ENCODE measurements at regions not wholly inside any gene's neighbourhood (a gene's known extent, or its start where the extent isn't known, plus 50 kb on each side); places are given as distances from the start of the nearest gene placed in this dataset.

DNA sequence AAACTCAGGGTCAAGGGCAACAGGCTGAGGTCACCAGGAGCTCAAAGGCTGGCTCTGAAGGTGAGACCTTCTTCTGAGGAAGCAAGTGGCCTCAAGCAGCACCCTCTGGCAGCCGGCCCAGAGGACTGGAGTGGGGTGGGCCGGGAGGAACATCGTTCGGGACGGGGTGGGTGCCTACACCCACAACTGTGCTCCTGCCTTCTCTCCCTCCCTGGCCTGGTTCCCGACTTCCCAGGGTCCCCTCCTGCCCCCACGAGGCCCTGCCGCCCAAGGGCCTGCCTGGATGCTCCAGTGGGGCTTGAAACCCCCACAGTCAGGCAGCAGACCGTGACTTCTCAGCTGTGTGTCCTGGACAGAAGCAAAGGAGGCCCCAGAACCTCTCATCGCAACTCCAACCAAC, 195.7 kb downstream of the IGLL1 start:
- Histone ChIP-seq H3K4me2 (replicated peaks; ENCODE audit: extremely low read depth, low read length, poor library complexity, severe bottlenecking) (no peak overlapping the region), H3K4me1 (ENCODE audit: control insufficient read depth in 1 of 2, insufficient read depth in 2 of 2, low read length in 2 of 2) (peaks cover 7% of the 10 kb centered on the region in 2 donors), H3K79me2 (ENCODE audit: insufficient read depth, low read length) (no peaks in the 10 kb centered on the region), H3K9ac (ENCODE audit: insufficient read depth, low read length, poor library complexity, severe bottlenecking) (no peak overlapping the region), H2AFZ (ENCODE audit: insufficient read depth, low read depth, low read length, poor library complexity, severe bottlenecking) (peak overlapping the region; percentile 41), H3K36me3 (replicated peaks in 1 of 2; ENCODE audit: control insufficient read depth in 1 of 2, insufficient read depth in 2 of 2, low read length in 2 of 2) (no peaks in the 10 kb centered on the region), H3K27me3 (ENCODE audit: control insufficient read depth in 2 of 2, insufficient read depth in 2 of 2, low read length in 2 of 2) (no peaks in the 10 kb centered on the region), H3K9me3 (replicated peaks in 1 of 2; ENCODE audit: control insufficient read depth in 1 of 2, insufficient read depth in 1 of 2, low read length in 2 of 2) (no peaks in the 10 kb centered on the region), H3K27ac (ENCODE audit: low read depth in 1 of 2, low read length in 2 of 2) (no peak overlapping the region), H4K20me1 (ENCODE audit: insufficient read depth, low read length) (no peaks in the 10 kb centered on the region), H3K4me3 (replicated peaks in 1 of 3; ENCODE audit: low read depth in 2 of 3, low read length in 3 of 3) (no peak overlapping the region)
- intact Hi-C loops (cut with micrococcal nuclease), result loop anchor here in 1 of 2 donors (10.0 kb wide), 1 partner anchor 210 kb away; no protein-coding TSS in a partner anchor
- H3K27me3 Mint-ChIP-seq (ENCODE audit: low read depth in 3 of 3), result peaks cover 0 to 6% (median 2%) of the 10 kb centered on the region in 3 donors
- DNase-seq, result no peak
- H3K4me1 Mint-ChIP-seq, result peaks cover 8% of the 10 kb centered on the region
- H3K36me3 Mint-ChIP-seq, result no peaks in the 10 kb centered on the region
- no peak overlapping the region for H3K27ac Mint-ChIP-seq
- peaks cover 0 to 6% (median 0%) of the 10 kb centered on the region in 7 donors for H3K9me3 Mint-ChIP-seq
- no peak overlapping the region for H3K4me3 Mint-ChIP-seq
- TF ChIP-seq, protein P1, sequence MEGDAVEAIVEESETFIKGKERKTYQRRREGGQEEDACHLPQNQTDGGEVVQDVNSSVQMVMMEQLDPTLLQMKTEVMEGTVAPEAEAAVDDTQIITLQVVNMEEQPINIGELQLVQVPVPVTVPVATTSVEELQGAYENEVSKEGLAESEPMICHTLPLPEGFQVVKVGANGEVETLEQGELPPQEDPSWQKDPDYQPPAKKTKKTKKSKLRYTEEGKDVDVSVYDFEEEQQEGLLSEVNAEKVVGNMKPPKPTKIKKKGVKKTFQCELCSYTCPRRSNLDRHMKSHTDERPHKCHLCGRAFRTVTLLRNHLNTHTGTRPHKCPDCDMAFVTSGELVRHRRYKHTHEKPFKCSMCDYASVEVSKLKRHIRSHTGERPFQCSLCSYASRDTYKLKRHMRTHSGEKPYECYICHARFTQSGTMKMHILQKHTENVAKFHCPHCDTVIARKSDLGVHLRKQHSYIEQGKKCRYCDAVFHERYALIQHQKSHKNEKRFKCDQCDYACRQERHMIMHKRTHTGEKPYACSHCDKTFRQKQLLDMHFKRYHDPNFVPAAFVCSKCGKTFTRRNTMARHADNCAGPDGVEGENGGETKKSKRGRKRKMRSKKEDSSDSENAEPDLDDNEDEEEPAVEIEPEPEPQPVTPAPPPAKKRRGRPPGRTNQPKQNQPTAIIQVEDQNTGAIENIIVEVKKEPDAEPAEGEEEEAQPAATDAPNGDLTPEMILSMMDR (IDR thresholded peaks at IDR 0.05), result no peak
- WGBS (ENCODE audit: insufficient coverage), result 34% methylated on average over 9 of the region's 10 CpGs

GRCh38 chr22:23383491-23384361, 196.4 kb downstream of the IGLL1 start:
- peaks cover 8% of the 10 kb centered on the region for H3K4me1 Mint-ChIP-seq

More at GRCh38 chr22:23383491-23384361, 196.4 kb downstream of the IGLL1 start:
- Histone ChIP-seq H3K4me3 (replicated peaks in 1 of 3; ENCODE audit: low read depth in 2 of 3, low read length in 3 of 3) (no peak overlapping the region), H4K20me1 (ENCODE audit: insufficient read depth, low read length) (no peaks in the 10 kb centered on the region), H3K27ac (ENCODE audit: low read depth in 1 of 2, low read length in 2 of 2) (no peak overlapping the region), H3K9ac (ENCODE audit: insufficient read depth, low read length, poor library complexity, severe bottlenecking) (no peak overlapping the region), H3K79me2 (ENCODE audit: insufficient read depth, low read length) (no peaks in the 10 kb centered on the region), H3K4me2 (replicated peaks; ENCODE audit: extremely low read depth, low read length, poor library complexity, severe bottlenecking) (no peak overlapping the region), H3K27me3 (ENCODE audit: control insufficient read depth in 2 of 2, insufficient read depth in 2 of 2, low read length in 2 of 2) (no peaks in the 10 kb centered on the region), H3K9me3 (replicated peaks in 1 of 2; ENCODE audit: control insufficient read depth in 1 of 2, insufficient read depth in 1 of 2, low read length in 2 of 2) (no peaks in the 10 kb centered on the region), H2AFZ (ENCODE audit: insufficient read depth, low read depth, low read length, poor library complexity, severe bottlenecking) (peak overlapping the region; percentile 41), H3K36me3 (replicated peaks in 1 of 2; ENCODE audit: control insufficient read depth in 1 of 2, insufficient read depth in 2 of 2, low read length in 2 of 2) (no peaks in the 10 kb centered on the region), H3K4me1 (ENCODE audit: control insufficient read depth in 1 of 2, insufficient read depth in 2 of 2, low read length in 2 of 2) (peaks cover 7% of the 10 kb centered on the region in 2 donors)
- Mint-ChIP-seq H3K9me3 (peaks cover 0 to 6% (median 0%) of the 10 kb centered on the region in 7 donors), H3K36me3 (no peaks in the 10 kb centered on the region), H3K27me3 (ENCODE audit: low read depth in 3 of 3) (peaks cover 0 to 4% (median 2%) of the 10 kb centered on the region in 3 donors), H3K4me3 (peak overlapping the region in 1 of 2 donors; percentile 39), H3K27ac (no peak overlapping the region)
- DNase-seq, result no peak
- TF ChIP-seq, protein P1 (IDR thresholded peaks at IDR 0.05), result no peak
- intact Hi-C loops (cut with micrococcal nuclease), result loop anchor here in 1 of 2 donors (10.0 kb wide), 1 partner anchor 209 kb away; no protein-coding TSS in a partner anchor
- 19% methylated on average over 18 of the region's 23 CpGs for WGBS (ENCODE audit: insufficient coverage)
